ENCODE measurements at regions not wholly inside any gene's neighbourhood (a gene's known extent, or its start where the extent isn't known, plus 50 kb on each side); places are given as distances from the start of the nearest gene placed in this dataset.
"Not testable (repeated sequence)": the region's sequence is repeated elsewhere in the genome, so short reads cannot be mapped to it uniquely, and the experiment has no call there.

- DNase-seq = no peak
Measured at GRCh38 chr7:56449762-56450161, 333.5 kb upstream of the NUPR2 start.

DNA sequence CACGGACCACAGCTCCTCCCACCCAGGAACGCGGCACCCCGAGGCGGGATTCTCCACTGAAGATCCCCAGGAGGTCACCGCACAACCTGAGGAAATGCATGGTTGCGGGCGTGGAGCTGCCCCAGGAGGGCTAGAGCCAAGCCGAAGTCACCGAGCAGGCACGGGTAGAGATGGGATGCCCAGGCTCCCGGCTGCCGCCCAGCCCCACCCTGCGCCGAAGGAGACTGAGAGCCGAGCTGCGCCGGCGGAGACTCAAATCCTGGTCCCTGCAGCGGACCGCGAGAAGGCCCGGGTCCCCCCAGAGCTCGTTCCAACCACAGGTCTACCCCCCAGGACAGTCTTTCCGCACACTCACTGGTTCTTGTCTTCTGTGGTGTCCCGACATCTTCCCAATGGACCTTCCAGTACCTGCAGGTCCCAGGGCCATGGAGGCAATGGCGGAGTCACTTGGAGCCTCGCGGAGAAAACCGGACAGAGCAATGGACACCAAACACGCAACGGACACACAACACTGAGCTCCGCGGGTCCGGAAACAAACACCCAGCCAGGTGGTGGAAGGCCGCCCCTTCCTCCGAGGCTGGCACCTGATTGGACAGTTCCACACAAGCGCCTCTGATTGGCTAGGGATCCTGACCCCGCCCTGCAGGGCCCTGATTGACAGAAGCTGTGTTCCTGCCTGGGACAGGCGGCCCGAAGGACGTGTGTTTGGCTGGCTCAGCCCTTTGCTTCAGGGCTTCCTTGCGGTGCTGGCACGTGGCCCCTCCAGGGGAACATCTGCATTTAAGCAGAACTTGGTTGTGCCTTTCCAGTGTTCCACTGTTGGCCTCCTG is 331.9 kb upstream of the NUPR2 start:
- no peak for DNase-seq

GRCh38 chr7:56420528-56420927 is 304.3 kb upstream of the NUPR2 start:
- not testable (repeated sequence) for DNase-seq

DNA sequence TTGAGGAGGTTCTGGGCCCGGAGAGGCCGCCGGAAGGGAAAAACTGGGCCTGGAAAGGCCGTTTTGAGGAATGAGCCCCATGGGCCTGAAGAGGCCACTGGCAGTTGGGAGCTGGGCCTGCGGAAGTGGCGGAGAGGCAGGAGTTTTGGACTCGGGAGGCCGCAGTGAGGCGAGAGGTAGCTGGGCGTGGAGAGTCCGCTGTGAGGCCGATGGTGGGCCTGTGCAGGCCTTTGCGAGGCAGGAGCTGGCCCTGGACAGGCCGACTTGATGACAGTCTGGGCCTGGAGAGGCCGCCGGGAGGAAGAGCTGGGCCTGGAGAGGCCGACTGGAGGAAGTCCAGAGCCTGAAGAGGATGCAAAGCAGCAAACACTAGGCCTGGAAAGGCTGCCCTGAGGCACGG is 259.0 kb upstream of the NUPR2 start:
- no peak for DNase-seq

- not testable (repeated sequence) for DNase-seq
Measured at GRCh38 chr7:56374666-56375065, 258.4 kb upstream of the NUPR2 start.

GRCh38 chr7:56373314-56373713 is 257.1 kb upstream of the NUPR2 start:
- DNase-seq = peak; percentile 52

GRCh38 chr7:56371792-56372191 is 255.6 kb upstream of the NUPR2 start:
- peak; percentile 19 for DNase-seq

DNA sequence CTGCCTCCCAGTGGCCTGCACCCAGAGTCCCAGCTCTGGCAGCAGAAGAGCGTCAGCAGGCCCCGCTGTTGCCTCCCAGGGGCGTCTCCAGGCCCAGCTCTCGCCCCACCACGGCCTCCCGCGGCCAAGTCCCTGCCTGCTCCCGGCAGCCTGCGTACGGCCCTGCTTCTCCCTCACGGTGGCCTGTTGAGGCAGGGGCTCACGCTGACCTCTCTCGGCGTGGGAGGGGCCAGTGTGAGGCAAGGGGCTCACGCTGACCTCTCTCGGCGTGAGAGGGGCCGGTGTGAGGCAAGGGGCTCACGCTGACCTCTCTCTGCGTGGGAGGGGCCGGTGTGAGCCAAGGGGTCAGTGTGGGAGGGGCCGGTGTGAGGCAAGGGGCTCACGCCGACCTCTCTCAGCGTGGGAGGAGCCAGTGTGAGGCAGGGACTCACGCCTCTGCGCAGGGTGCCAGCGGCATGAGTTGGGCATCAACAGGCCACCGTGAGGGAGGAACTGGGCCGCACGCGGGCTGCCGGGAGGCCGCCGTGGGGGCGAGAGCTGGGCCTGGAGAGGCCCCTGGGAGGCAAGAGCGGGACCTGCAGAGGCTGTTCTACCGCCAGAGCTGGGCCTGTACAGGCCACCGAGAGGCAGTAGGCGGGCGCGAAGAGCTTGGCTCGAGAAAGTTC is 254.1 kb upstream of the NUPR2 start:
- not testable (repeated sequence) for DNase-seq

- DNase-seq = not testable (repeated sequence)
Measured at GRCh38 chr7:56367914-56368313, 251.7 kb upstream of the NUPR2 start.

DNA sequence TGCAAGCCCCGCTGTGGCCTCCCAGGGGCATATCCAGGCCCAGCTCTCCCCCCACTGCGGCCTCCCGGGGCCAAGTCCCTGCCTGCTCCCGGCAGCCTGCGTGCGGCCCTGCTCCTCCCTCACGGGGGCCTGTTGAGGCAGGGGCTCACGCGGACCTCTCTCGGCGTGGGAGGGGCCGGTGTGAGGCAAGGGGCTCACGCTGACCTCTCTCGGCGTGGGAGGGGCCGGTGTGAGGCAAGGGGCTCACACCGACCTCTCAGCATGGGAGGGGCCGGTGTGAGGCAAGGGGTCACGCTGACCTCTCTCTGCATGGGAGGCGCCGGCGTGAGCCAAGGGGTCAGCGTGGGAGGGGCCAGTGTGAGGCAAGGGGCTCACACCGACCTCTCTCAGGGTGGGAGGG is 251.2 kb upstream of the NUPR2 start:
- DNase-seq = peak; percentile 4

- DNase-seq = not testable (repeated sequence)
Measured at GRCh38 chr7:56366701-56367100, 250.5 kb upstream of the NUPR2 start.

GRCh38 chr7:56352576-56352975 is 236.4 kb upstream of the NUPR2 start:
- not testable (repeated sequence) for DNase-seq

DNA sequence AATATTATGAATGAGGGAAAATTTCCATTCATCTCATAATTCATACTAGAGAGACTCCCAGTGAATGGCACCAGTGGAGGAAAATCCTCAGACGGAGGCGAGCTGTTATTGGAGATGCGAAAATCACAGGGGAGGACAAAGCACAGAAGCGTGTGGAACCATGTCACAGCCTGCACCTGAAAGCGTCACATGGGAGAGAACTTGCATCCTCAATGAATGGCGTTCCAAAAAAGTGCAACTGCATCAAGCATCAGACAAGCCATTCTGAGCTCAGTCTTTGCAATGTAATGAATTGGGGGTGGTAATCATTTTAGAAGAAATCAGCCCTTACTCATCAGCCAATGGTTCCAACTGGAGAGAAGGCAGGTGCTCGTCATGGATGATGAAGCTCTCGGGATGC is 235.0 kb upstream of the NUPR2 start:
- not testable (repeated sequence) for DNase-seq

DNA sequence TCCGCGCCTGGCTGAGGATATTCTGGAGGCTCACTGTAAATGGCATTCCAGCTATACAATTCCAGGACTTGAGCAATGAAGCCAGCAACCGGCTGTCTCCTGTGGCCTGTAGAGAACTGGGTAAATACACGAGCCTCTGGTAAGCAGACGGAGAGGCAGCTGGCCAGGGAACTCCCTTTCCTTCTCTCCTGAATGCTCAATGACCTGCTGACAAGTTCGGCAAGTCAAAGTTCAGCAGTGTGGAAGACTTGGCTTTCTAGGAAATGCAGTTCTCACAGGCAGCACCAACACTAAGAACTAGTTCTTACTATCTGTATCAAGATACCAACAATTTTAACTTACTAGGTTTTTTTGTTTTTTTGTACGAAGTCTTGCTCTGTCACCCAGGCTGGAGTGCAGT is 232.1 kb upstream of the NUPR2 start:
- not testable (repeated sequence) for DNase-seq

DNA sequence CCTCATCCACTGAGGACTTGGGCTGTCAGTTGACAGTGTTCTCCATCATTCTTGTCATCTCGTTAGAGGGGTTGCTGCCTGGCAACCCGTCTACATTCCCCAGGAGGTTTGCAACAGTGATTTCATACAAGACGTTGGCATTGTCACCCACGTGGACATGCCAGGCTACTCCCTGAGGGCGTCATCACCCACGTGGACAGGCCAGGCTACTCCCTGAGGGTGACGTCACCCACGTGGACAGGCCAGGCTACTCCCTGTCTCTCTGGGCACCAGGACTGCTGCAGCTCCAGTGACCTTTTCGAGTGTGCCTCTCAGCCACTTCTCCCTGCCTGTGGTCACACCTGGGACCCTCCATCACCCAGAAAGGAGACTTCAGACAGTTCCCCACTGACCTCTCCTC is 212.1 kb upstream of the NUPR2 start:
- DNase-seq = not testable (repeated sequence)

GRCh38 chr7:56290548-56290947 is 174.3 kb upstream of the NUPR2 start:
- DNase-seq = no peak

- no peak for DNase-seq
Measured at GRCh38 chr7:56287429-56288138, 171.4 kb upstream of the NUPR2 start.

- DNase-seq = no peak
Measured at GRCh38 chr7:56256108-56256507, 139.9 kb upstream of the NUPR2 start.

DNA sequence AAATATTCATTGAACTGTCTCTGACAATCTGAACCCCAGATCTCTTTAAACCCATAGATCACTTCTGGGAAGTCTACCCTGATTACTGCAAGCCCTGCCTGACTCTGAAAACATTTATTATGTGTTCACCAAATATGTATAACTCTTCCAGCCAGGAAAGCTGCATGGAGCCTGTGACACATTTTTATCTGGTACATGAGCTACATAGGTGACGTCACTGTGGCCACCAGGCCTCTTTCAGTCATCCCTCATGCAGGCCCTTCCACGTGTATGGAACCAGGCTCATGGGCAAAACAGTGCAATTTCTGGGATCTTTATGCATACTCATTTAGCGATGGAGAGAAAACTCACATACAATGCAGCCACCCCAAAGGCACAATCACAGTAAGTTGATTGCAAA is 133.9 kb upstream of the NUPR2 start:
- DNase-seq = no peak

- no peak for DNase-seq
Measured at GRCh38 chr7:56229631-56230030, 113.4 kb upstream of the NUPR2 start.

DNA sequence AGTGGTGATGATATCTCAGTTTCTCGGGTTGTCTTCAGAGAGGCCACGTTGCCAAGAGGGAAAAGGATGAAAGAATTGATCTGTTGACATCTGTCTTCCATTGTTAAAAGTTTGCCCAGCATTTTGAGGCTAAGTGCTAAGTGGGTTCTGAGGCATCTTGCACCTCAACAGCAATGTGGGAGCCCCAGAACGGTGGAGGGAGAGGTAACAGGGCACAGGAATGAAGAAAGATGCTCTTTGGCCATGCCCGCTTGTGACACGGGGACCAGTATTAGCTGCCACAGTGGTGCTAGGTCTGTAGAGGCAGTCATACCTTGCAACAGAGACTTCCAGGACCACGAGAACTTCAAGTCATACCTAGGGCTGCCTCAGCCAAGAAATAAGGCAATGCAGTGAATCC is 106.6 kb upstream of the NUPR2 start:
- no peak for DNase-seq

DNA sequence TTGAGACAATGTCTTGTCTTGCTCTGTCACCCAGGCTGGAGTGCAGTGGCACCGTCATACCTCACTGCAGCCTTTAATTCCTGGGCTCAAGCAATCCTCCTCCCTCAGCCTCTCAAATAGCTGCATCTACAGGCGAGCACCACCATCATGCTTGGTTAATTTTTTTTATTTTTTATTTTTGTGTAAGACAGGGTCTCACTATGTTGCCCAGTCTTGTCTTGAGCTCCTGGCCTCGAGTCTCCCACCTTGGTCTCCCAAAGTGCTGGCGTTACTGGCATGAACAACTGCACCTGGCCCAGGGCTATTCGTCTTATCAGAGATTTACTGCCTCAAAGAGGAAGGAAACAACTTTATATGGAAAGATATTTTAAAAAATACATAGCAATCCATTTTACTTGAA is 102.8 kb upstream of the NUPR2 start:
- no peak for DNase-seq

DNA sequence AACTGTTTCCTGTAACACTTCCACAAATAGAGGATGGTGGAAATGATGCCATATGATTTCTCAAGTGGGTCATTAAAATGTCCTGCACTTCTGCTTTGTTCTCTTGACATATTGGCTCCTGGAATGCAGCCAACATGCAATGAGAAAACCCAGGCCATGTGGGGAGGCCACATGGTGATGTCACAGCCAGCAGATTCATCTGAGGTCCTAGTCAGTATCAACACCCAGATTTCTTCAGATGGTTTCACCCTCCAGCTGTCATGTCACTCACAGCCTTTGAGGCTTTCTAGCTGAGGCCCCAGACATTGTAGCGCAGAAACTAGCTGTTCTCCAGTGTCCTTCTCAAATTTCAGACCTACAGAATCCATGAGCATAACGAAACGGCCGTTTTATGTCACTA is 102.3 kb upstream of the NUPR2 start:
- DNase-seq = no peak

GRCh38 chr7:56213574-56213973 is 97.4 kb upstream of the NUPR2 start:
- DNase-seq = no peak
